Endothelial cell of umbilical vein (primary cell): ENCODE measurements at regions not wholly inside any gene's neighbourhood (a gene's known extent, or its start where the extent isn't known, plus 50 kb on each side); places are given as distances from the start of the nearest gene placed in this dataset.

Source experiments
- BruUV-seq: library from RNA; stranded (reverse); fragments of 400-500 nt; replicated peaks from 2 replicates; lab custom pipeline; 2021; lab: Mats Ljungman, UMichigan
- CTCF ChIA-PET: fragments of 300-600, 350-600 bp; sonication (Branson Sonifier 250); formaldehyde crosslinking; loops from one replicate; lab custom pipeline; 2021; ENCODE audit warnings: antibody characterized with exemption, inconsistent platforms; lab: Charles Lee
- POLR2A ChIA-PET: fragments of 300-600, 350-600 bp; sonication (Branson Sonifier 250); formaldehyde crosslinking; loops from one replicate; lab custom pipeline; 2021; ENCODE audit warnings: antibody characterized with exemption, inconsistent platforms; lab: Charles Lee
- DNase-seq: peaks from one replicate; pipeline ENCODE4 v3.0.0-alpha.2; 2011; ENCODE audit warnings: low read depth, low spot score
- FAIRE-seq: peaks from 2 replicates; lab custom pipeline; 2011; peaks lifted over from hg19 to GRCh38; lab: Jason Lieb, UNC
- H2AFZ ChIP-seq: 2 replicates; pipeline ENCODE4 v1.6.0; 2012; ENCODE audit warnings: low read depth, low read length, control low read depth, inconsistent platforms
- H3K27ac ChIP-seq: 2 replicates; pipeline ENCODE4 v1.5.1; 2011; ENCODE audit warnings: low read depth, mild to moderate bottlenecking, control low read depth, low read length, moderate library complexity; ENCODE audit not compliant: insufficient read depth
- H3K27me3 ChIP-seq, 2 experiments: 2 replicates each; pipeline versions ENCODE4 v1.6.0 to v1.6.1; 2011; ENCODE audit warnings: low read length in 2 of 2, mixed read lengths in 1 of 2; ENCODE audit not compliant: control insufficient read depth in 2 of 2, insufficient read depth in 2 of 2
- H3K36me3 ChIP-seq, 2 experiments: 2 replicates in 1 of 2; 3 replicates in 1 of 2; pipeline ENCODE4 v1.5.1; 2011; ENCODE audit warnings: low read length in 2 of 2, mild to moderate bottlenecking in 1 of 2, moderate library complexity in 1 of 2; ENCODE audit not compliant: control insufficient read depth in 2 of 2, insufficient read depth in 2 of 2; ENCODE audit errors: extremely low read depth in 1 of 2
- H3K4me1 ChIP-seq: 3 replicates; pipeline ENCODE4 v1.5.1; 2011; ENCODE audit warnings: mild to moderate bottlenecking, low read length; ENCODE audit not compliant: control insufficient read depth, insufficient read depth; ENCODE audit errors: extremely low read depth
- H3K4me2 ChIP-seq: 2 replicates; pipeline ENCODE4 v1.6.1; 2011; ENCODE audit warnings: low read length, control low read depth, mixed read lengths; ENCODE audit not compliant: insufficient read depth
- H3K4me3 ChIP-seq, 3 experiments: fragments of 200-600 bp in 1 of 3; sonication (generic), shearing (Covaris generic) in 1 of 3; replicated peaks in 1 of 3; 2 replicates each; pipeline ENCODE4 v1.5.1; 2011 to 2016; ENCODE audit warnings: control low read depth in 3 of 3, low read length in 3 of 3, mild to moderate bottlenecking in 2 of 3, inconsistent platforms in 1 of 3, low read depth in 1 of 3, moderate library complexity in 1 of 3; ENCODE audit not compliant: insufficient read depth in 1 of 3
- H3K79me2 ChIP-seq: 2 replicates; pipeline ENCODE4 v1.6.0; 2012; ENCODE audit warnings: low read length, inconsistent platforms; ENCODE audit not compliant: control insufficient read depth, insufficient read depth
- H3K9ac ChIP-seq: replicated peaks from 2 replicates; pipeline ENCODE3; 2011; ENCODE audit warnings: low read length, control low read depth; ENCODE audit not compliant: insufficient read depth; ENCODE audit errors: extremely low read depth
- H3K9me1 ChIP-seq: replicated peaks from 3 replicates; pipeline ENCODE4 v1.6.0; 2011; ENCODE audit warnings: mild to moderate bottlenecking, low read length; ENCODE audit not compliant: control insufficient read depth, insufficient read depth; ENCODE audit errors: extremely low read depth
- H3K9me3 ChIP-seq: replicated peaks from 2 replicates; pipeline ENCODE4 v1.5.1; 2012; ENCODE audit warnings: low read length, inconsistent platforms; ENCODE audit not compliant: control insufficient read depth, insufficient read depth
- H4K20me1 ChIP-seq: replicated peaks from 2 replicates; pipeline ENCODE3; 2011; ENCODE audit warnings: mild to moderate bottlenecking, low read length; ENCODE audit not compliant: control insufficient read depth, insufficient read depth; ENCODE audit errors: extremely low read depth
- CTCF ChIP-seq, 2 donors: IDR thresholded peaks; 1 replicate in 1 of 2; 2 replicates in 1 of 2; pipeline ENCODE4 v1.5.1; 2011; ENCODE audit warnings: low read length in 2 of 2, mild to moderate bottlenecking in 2 of 2, moderate library complexity in 2 of 2, control low read depth in 1 of 2, inconsistent platforms in 1 of 2, low read depth in 1 of 2; ENCODE audit not compliant: insufficient read depth in 1 of 2; ENCODE audit errors: extremely low read depth in 1 of 2
- EZH2 ChIP-seq: IDR thresholded peaks from 2 replicates; pipeline ENCODE4 v1.6.1; 2012; ENCODE audit warnings: borderline replicate concordance, low read depth, mild to moderate bottlenecking, moderate library complexity, low read length, inconsistent platforms; ENCODE audit not compliant: severe bottlenecking
- FOS ChIP-seq: IDR thresholded peaks from 2 replicates; pipeline ENCODE4 v1.6.1; 2011; ENCODE audit warnings: mild to moderate bottlenecking, low read length, moderate library complexity, borderline replicate concordance; ENCODE audit not compliant: insufficient read depth
- GATA2 ChIP-seq: IDR thresholded peaks from 2 replicates; pipeline ENCODE4 v1.7.0; 2011; ENCODE audit warnings: low read depth, mild to moderate bottlenecking, moderate library complexity, mixed read lengths, low read length; ENCODE audit not compliant: insufficient read length, insufficient read depth
- JUN ChIP-seq: IDR thresholded peaks from 2 replicates; pipeline ENCODE4 v1.6.1; 2011; ENCODE audit warnings: borderline replicate concordance, low read depth; ENCODE audit not compliant: insufficient read length, insufficient read depth
- MYC ChIP-seq: IDR thresholded peaks from one replicate; pipeline ENCODE4 v1.6.1; 2011; ENCODE audit warnings: mild to moderate bottlenecking, low read depth, low read length
- POLR2A ChIP-seq: IDR thresholded peaks from 2 replicates; pipeline ENCODE4 v1.6.1; 2012; ENCODE audit warnings: low read depth, mild to moderate bottlenecking, control low read depth, low read length
- POLR2AphosphoS5 ChIP-seq: IDR thresholded peaks from 2 replicates; pipeline ENCODE4 v1.6.1; 2012; ENCODE audit warnings: low read depth, mild to moderate bottlenecking, control low read depth, low read length, moderate library complexity; ENCODE audit not compliant: insufficient read depth
- dilution Hi-C: fragments of 300-500 bp; cut with MboI; formaldehyde crosslinking; loops from one replicate; pipeline ENCODE4 v1.15.0; 2019; ENCODE audit warnings: low sequenced_read_pairs; ENCODE audit not compliant: extremely low pct_ligation_motif_present
- intact Hi-C: fragments of 100-400 bp; cut with micrococcal nuclease; formaldehyde crosslinking; loops from one replicate; pipeline ENCODE4 v1.10.0; 2022
- TF ChIP-seq, protein P1 (sequence below): IDR thresholded peaks from 2 replicates; pipeline ENCODE4 v1.6.1; 2011; ENCODE audit not compliant: insufficient read depth, insufficient read length

- no peak overlapping the region for H3K27ac ChIP-seq
- no peak overlapping the region for H3K4me2 ChIP-seq
- FAIRE-seq (no peak), DNase-seq (no peak)
- no peaks in the 10 kb centered on the region for H3K9me1 ChIP-seq
- dilution Hi-C loops: no loop called here
- no peak overlapping the region for H2AFZ ChIP-seq
- no peaks in the 10 kb centered on the region for H3K4me1 ChIP-seq
- BruUV-seq: no TSS peak
- ChIA-PET POLR2A (no interaction called here), CTCF (no interaction called here)
- H3K9ac ChIP-seq: no peak overlapping the region
- H3K4me3 ChIP-seq: no peak overlapping the region
- H3K9me3 ChIP-seq: peaks cover 2% of the 10 kb centered on the region
- no peaks in the 10 kb centered on the region for H3K79me2 ChIP-seq
- intact Hi-C loops: no loop called here
- H3K36me3 ChIP-seq: no peaks in the 10 kb centered on the region
- no peak for TF ChIP-seq POLR2AphosphoS5
- no peak for TF ChIP-seq GATA2
- TF ChIP-seq POLR2A: no peak
- TF ChIP-seq EZH2: no peak
- no peak for TF ChIP-seq MYC
- no peak for TF ChIP-seq FOS
- no peak for TF ChIP-seq CTCF (IDR thresholded peaks at IDR 0.05; ENCODE audit: extremely low read depth in 1 of 2, insufficient read depth in 1 of 2, low read depth in 1 of 2, low read length in 2 of 2)
- no peak for TF ChIP-seq JUN
- TF ChIP-seq, protein P1, sequence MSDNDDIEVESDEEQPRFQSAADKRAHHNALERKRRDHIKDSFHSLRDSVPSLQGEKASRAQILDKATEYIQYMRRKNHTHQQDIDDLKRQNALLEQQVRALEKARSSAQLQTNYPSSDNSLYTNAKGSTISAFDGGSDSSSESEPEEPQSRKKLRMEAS: no peak
- H3K27me3 ChIP-seq: no peaks in the 10 kb centered on the region
- no peaks in the 10 kb centered on the region for H4K20me1 ChIP-seq
These were observed 261.5 kb upstream of the RPL38 start for GRCh38 chr17:73941919-73942530.
